ENCODE measurements at regions not wholly inside any gene's neighbourhood (a gene's known extent, or its start where the extent isn't known, plus 50 kb on each side); places are given as distances from the start of the nearest gene placed in this dataset.

- peak; percentile 78 for DNase-seq
Observed at GRCh38 chr17:77308861-77309726, 168.3 kb downstream of the SEC14L1 start.

GRCh38 chr17:77310336-77310735, 169.6 kb downstream of the SEC14L1 start:
- peak; percentile 33 for DNase-seq

- peak; percentile 27 for DNase-seq
Observed at GRCh38 chr17:77311371-77311981, 170.7 kb downstream of the SEC14L1 start.

GRCh38 chr17:77312061-77312701, 171.4 kb downstream of the SEC14L1 start:
- peak; percentile 29 for DNase-seq

GRCh38 chr17:77312786-77313599, 172.2 kb downstream of the SEC14L1 start:
- peak; percentile 93 for DNase-seq

GRCh38 chr17:77313831-77314230, 173.1 kb downstream of the SEC14L1 start:
- no peak for DNase-seq

- DNase-seq: peak; percentile 29
Observed at GRCh38 chr17:77314601-77315000, 173.8 kb downstream of the SEC14L1 start.

GRCh38 chr17:77315010-77315409, 174.2 kb downstream of the SEC14L1 start:
- DNase-seq: no peak

GRCh38 chr17:77315551-77316190, 174.9 kb downstream of the SEC14L1 start:
- DNase-seq: peak; percentile 35

GRCh38 chr17:77316191-77316641, 175.4 kb downstream of the SEC14L1 start:
- peak; percentile 65 for DNase-seq

- no peak for DNase-seq
Observed at GRCh38 chr17:77316651-77317050, 175.9 kb downstream of the SEC14L1 start.

GRCh38 chr17:77317091-77317750, 176.5 kb downstream of the SEC14L1 start:
- peak; percentile 34 for DNase-seq

GRCh38 chr17:77318021-77318420, 177.3 kb downstream of the SEC14L1 start:
- peak; percentile 11 for DNase-seq

- peak; percentile 41 for DNase-seq
Observed at GRCh38 chr17:77318491-77319210, 177.9 kb downstream of the SEC14L1 start.

GRCh38 chr17:77319211-77320043, 178.7 kb downstream of the SEC14L1 start:
- DNase-seq: peak; percentile 82

GRCh38 chr17:77320044-77320440, 179.3 kb downstream of the SEC14L1 start:
- DNase-seq: no peak

- DNase-seq: peak; percentile 80
Observed at GRCh38 chr17:77320485-77321256, 179.9 kb downstream of the SEC14L1 start.

GRCh38 chr17:77321649-77322513, 181.1 kb downstream of the SEC14L1 start:
- no peak for DNase-seq
